HG03469 (cell line): ENCODE measurements at regions not wholly inside any gene's neighbourhood (a gene's known extent, or its start where the extent isn't known, plus 50 kb on each side); places are given as distances from the start of the nearest gene placed in this dataset.

Experiments
- ATAC-seq: cut with Tn5 transposase; IDR thresholded peaks from one replicate; pipeline ENCODE4 v1.9.1; 2021; ENCODE audit warnings: mild to moderate bottlenecking, moderate library complexity, moderate number of reproducible peaks; ENCODE audit not compliant: unreplicated experiment

- ATAC-seq: no peak
Measured at GRCh38 chr2:2568411-2568810, 237.3 kb upstream of the MYT1L start.

GRCh38 chr2:2567776-2568175, 236.7 kb upstream of the MYT1L start:
- ATAC-seq: no peak

- ATAC-seq: no peak
Measured at GRCh38 chr2:2566396-2567323, 235.6 kb upstream of the MYT1L start.

GRCh38 chr2:2565671-2566070, 234.6 kb upstream of the MYT1L start:
- ATAC-seq: no peak

- no peak for ATAC-seq
Measured at GRCh38 chr2:2564300-2565078, 233.4 kb upstream of the MYT1L start.

- no peak for ATAC-seq
Measured at GRCh38 chr2:2563309-2563860, 232.3 kb upstream of the MYT1L start.

GRCh38 chr2:2562867-2563266, 231.8 kb upstream of the MYT1L start:
- no peak for ATAC-seq

- ATAC-seq: no peak
Measured at GRCh38 chr2:2561346-2562095, 230.4 kb upstream of the MYT1L start.

GRCh38 chr2:2560374-2561015, 229.4 kb upstream of the MYT1L start:
- no peak for ATAC-seq

GRCh38 chr2:2558476-2558875, 227.4 kb upstream of the MYT1L start:
- no peak for ATAC-seq

- no peak for ATAC-seq
Measured at GRCh38 chr2:2557475-2557874, 226.4 kb upstream of the MYT1L start.

- ATAC-seq: no peak
Measured at GRCh38 chr2:2550856-2551255, 219.8 kb upstream of the MYT1L start.

GRCh38 chr2:2547911-2548310, 216.8 kb upstream of the MYT1L start:
- ATAC-seq: no peak

- no peak for ATAC-seq
Measured at GRCh38 chr2:2547451-2547850, 216.4 kb upstream of the MYT1L start.

- no peak for ATAC-seq
Measured at GRCh38 chr2:2546046-2546445, 215.0 kb upstream of the MYT1L start.

- ATAC-seq: no peak
Measured at GRCh38 chr2:2542966-2543611, 212.0 kb upstream of the MYT1L start.

- no peak for ATAC-seq
Measured at GRCh38 chr2:2542316-2542715, 211.2 kb upstream of the MYT1L start.

- no peak for ATAC-seq
Measured at GRCh38 chr2:2540406-2540805, 209.3 kb upstream of the MYT1L start.

GRCh38 chr2:2536416-2537056, 205.5 kb upstream of the MYT1L start:
- ATAC-seq: no peak
